Left renal cortex interstitium (tissue), 4 donors: ENCODE measurements at regions not wholly inside any gene's neighbourhood (a gene's known extent, or its start where the extent isn't known, plus 50 kb on each side); places are given as distances from the start of the nearest gene placed in this dataset.
A peak's percentile ranks its signal among the peaks of the same experiment; 100 is the strongest.
"Not testable (repeated sequence)": the region's sequence is repeated elsewhere in the genome, so short reads cannot be mapped to it uniquely, and the experiment has no call there.

Experiments
- DNase-seq, 4 donors: peaks; one replicate each; pipeline ENCODE4 v3.0.0-alpha.2; 2013; ENCODE audit warnings: low read depth in 4 of 4, low spot score in 2 of 4, missing footprints in 1 of 4

DNA sequence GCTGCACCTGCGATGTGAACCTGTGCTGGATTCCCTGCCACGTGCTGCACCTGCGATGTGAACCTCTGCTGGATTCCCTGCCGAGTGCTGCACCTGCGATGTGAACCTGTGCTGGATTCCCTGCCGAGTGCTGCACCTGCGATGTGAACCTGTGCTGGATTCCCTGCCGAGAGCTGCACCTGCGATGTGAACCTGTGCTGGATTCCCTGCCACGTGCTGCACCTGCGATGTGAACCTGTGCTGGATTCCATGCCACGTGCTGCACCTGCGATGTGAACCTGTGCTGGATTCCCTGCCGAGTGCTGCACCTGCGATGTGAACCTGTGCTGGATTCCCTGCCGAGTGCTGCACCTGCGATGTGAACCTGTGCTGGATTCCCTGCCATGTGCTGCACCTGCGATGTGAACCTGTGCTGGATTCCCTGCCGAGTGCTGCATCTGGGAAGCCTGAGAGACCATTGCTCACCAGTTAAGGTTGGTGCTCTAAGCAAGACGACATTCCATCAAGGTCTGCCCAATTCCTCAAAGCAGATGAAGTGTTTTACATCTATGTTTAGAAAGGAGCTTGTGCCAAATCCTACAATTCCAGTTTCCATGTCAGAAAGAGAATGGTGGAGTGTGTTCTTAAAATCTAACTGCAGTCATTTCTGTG is 176.5 kb upstream of the B3GAT1 start:
- not testable (repeated sequence) for DNase-seq

GRCh38 chr11:134587345-134587744 is 175.3 kb upstream of the B3GAT1 start:
- no peak for DNase-seq

DNA sequence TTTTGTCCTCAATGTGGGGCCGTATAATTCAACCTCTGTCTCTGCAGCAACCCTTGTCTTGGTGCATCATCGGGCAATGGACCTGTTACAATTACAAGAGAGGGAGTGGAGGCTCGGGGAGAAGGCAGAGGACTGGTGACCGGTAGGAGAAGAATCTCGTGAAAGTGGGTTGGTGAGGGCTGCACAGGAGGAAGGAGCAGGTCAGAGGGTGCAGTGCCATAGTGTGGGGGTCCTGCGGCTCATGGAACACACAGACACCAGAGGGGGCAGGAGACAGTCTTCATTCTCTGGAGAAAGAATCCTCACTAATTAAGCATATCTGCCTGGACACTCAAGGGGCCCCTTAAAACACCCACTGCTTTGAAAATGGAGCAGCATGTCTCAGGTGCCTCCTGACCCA is 174.7 kb upstream of the B3GAT1 start:
- DNase-seq: no peak

DNA sequence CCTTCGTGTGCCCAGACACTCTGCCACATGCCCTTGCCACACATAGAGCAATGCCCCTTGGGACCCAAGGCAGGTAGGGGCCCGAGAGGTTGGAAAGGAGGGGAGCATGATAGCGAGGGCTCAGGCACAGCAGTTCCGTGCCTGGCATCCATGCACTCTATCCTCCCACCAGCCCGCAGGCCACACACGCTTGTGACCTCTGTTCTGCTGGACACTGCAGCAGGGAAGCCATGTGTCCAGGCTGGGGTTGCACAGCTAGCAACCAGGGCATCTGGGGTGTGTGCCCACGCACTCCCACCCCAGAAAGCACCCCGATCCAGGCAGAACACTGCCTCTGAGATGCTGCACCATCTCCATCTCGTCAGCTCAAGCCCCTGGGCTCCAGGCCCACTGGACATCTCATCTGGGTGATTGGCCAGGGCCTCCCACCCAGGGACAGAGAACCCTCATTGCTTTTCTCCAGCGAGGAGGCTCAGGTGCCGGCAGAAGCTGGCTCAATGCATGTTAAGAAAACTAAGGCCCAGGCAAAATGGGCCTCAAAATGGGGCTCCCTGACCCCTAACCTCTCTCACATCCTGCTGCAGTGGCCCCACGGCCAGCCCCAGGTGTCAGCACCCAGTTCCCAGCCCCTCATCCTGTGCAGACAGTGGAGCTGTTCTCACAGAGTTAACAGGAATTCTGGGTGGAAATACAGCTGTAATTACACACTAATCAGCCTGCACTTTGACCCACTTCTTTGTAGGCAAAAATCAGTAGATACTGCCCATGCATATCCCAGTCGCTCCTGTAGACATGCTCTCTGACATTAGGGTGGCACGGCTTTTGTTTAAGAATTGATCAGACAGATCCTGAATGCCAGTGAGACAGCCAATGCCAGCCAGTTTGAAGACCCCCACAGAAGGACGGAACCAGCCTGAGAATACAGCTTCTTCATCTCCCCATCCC is 173.9 kb upstream of the B3GAT1 start:
- no peak for DNase-seq

- DNase-seq: peak in 3 of 4 donors; percentile 28 to 34 (median 33)
Observed at GRCh38 chr11:134584706-134585445, 172.8 kb upstream of the B3GAT1 start.

- no peak for DNase-seq
Observed at GRCh38 chr11:134584001-134584561, 172.0 kb upstream of the B3GAT1 start.

GRCh38 chr11:134583397-134583990 is 171.5 kb upstream of the B3GAT1 start:
- no peak for DNase-seq

GRCh38 chr11:134582770-134583095 is 170.7 kb upstream of the B3GAT1 start:
- DNase-seq: no peak

DNA sequence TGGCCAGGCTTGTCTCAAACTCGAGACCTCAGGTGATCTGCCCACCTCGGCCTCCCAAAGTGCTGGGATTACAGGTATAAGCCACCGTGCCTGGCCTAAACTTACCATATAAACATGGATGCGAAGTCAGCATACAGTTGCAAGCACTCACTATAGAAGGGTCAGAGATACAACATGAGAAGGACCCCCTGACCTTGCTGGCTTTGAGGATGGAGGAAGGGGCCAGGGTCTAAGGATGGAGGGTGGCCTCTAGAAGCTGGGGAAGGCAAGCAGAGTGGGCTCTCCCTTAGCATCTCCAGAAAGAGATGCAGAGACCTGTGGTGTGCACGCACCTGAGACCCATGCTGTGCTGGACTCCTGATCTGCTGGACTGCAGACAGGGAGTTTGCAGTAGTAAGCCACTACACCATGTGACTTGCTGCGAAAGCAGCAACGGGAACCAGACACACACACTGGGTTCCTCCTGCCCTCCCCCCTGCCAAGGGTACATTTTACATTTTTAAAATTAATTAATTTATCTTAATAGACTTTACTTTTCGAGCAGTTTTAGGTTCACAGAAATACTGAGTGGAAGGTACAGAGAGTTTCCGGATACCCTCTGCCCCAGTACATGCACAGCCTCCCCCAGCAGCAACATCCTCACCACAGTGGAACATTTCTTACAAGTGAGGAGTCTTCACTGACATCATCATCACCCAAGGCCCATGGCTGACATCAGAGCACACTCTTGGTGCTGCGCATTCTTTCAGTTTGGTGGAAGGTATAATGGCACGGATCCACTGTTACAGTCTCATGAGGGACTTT is 170.1 kb upstream of the B3GAT1 start:
- DNase-seq: no peak

GRCh38 chr11:134581121-134581626 is 169.1 kb upstream of the B3GAT1 start:
- DNase-seq: no peak

DNA sequence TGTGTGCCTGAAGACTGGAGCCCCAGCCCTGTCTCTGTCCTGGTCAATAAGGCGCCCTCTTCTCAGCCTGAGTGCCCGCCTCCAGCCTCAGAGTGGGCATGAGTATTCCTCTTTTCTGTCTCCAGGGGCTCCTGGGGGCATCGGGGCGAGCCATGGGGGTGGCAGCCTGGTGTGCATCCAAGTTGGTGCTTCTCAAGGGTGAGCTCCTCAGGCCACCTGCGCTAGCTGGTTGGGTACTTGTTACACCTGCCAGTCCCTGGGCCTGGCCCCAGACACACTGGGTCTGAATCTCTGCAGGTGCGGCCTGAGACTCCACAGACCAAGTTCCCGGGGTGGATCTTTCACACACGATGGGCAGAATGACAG is 168.6 kb upstream of the B3GAT1 start:
- no peak for DNase-seq

DNA sequence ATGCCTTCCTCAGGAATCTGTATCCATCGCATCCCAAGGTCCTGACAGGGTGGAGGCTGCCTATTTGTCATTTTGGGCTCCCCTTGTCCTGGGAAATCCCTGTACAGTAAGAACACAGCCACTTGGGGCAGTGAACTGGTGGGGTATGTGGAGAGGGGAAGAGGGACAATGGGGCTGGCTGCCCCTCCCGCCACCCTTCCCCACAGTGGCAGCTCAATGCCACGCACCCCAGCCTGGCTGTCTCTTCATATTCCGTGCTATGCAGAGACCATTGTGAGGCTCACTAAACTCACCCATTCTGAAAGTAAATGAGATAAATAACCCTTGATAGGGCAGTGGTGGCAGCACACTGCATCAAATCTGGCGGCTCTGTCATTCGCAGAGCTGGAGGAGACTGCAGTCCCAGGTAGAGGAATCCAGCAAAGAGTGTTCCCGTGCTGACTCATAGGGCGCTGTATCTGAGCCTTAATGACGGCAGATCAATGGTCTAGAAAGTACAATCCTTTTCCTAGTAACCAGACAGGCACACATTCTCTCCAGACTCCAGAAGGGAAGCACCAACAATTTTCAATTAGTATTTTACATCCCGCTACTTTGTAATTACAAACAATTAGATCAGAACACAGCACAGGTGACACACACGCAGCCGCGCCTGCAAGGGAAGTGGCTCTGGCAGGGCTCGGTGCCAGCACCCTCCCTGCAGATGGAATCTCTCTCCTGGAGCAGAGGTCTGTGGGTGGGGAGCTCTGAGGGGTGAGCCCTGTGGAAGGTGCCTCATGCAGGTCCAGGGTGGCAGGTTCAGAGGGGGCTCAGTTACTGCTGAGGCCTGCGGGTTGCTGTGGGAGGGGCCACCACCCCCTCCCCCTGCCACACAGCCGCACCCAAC is 167.9 kb upstream of the B3GAT1 start:
- no peak for DNase-seq

DNA sequence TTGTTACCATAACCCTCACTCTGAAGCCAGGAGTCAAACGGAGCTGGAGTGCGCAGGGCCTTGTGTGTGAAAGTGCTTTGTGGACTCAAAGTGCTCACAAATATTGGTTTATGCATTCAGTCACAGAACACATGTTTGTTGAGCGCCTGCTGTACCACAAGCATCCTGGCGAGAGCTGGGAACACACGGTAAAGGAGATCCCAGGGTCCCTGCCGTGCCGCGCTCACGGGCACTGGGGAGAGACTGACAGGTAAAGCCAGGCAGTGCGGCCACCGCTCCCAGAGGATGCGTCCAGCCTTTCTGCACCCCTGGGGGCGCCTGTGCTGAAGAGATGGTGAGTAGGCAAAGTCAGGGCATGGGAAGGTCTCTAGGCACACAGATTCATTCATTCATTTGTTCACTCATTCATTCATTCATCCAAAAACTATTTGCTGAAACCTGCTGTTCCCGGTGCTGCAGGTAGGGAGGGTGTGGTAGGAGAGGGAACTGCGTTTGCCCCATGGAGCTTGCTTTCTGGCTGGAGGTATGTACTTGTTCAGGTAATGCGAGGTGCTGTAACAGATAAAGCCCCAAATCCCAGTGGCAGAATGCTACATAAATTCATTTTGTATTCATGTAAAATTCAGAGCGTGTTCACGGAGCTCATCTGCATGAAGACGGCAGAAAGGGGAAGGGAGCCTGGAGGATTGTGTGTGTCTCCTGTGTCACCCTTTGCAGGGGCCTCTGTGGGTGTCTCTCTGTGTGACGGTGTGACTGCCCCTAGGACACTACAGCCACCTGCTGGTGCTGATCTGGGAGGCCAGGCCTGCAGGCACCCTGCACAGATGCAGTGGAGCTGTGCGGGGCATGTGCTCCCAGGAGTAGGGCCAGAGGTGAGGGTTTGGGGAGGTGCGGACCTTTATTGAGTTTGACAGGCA is 167.0 kb upstream of the B3GAT1 start:
- DNase-seq: no peak

GRCh38 chr11:134577751-134578395 is 165.8 kb upstream of the B3GAT1 start:
- no peak for DNase-seq

GRCh38 chr11:134576721-134577171 is 164.7 kb upstream of the B3GAT1 start:
- no peak for DNase-seq

DNA sequence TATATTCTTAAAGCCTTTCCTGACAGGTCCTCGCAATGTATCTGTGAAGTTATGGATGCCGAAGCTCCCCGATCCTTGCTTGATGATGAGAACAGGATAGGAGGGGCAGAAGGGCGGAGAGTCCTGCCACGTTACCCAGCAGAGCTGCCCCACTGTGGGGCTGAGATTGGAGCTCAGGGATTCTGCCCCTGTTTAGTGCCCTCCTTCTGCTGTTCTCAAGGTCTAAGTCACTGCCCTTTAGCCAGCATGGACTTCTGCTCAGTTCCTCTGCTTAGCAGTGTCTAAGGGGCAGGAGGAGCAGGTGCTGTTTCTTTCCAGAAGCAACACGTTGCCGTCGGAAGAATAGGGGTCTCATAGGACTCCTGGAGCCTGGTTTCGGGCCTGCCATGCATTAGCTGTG is 164.2 kb upstream of the B3GAT1 start:
- DNase-seq: no peak
